ENCODE measurements at regions not wholly inside any gene's neighbourhood (a gene's known extent, or its start where the extent isn't known, plus 50 kb on each side); places are given as distances from the start of the nearest gene placed in this dataset.
"Not testable (repeated sequence)": the region's sequence is repeated elsewhere in the genome, so short reads cannot be mapped to it uniquely, and the experiment has no call there.

DNA sequence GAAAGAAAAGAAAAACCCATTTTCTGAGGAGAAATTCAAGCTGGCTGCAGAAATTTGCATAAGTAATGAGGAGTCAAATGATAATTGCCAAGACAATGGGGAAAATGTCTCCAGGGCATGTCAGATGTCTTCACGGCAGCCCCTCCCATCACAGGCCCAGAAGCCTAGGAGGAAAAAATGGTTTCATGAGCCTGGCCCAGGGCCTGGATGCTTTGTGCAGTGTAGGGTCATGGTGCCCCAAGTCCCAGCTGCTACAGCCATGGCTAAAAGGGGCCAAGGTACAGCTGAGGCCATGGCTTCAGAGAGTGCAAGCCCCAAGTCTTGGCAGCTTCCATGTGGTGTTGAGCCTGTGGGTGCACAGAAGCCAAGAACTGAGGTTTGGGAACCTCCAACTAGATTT lies 283.9 kb upstream of the PREP start:
- Mint-ChIP-seq H3K36me3 (ENCODE audit: low read depth) (peaks cover 20% of the 10 kb centered on the region), H3K9me3 (peaks cover 63% of the 10 kb centered on the region)
- H3K27me3 Mint-ChIP-seq (ENCODE audit: insufficient read depth); H3K4me3 Mint-ChIP-seq; H3K4me1 Mint-ChIP-seq (ENCODE audit: low read depth); DNase-seq (ENCODE audit: low spot score); H3K27ac Mint-ChIP-seq; intact Hi-C loops (cut with micrococcal nuclease): not testable (repeated sequence)

- Mint-ChIP-seq H3K27me3 (ENCODE audit: insufficient read depth) (peaks cover 2% of the 10 kb centered on the region), H3K4me1 (ENCODE audit: low read depth) (peaks cover 8% of the 10 kb centered on the region), H3K4me3 (no peak overlapping the region), H3K36me3 (ENCODE audit: low read depth) (peaks cover 16% of the 10 kb centered on the region), H3K9me3 (peaks cover 34% of the 10 kb centered on the region), H3K27ac (no peak overlapping the region)
- DNase-seq (ENCODE audit: low spot score): no peak
- intact Hi-C loops (cut with micrococcal nuclease): no loop called here
These were observed 278.2 kb upstream of the PREP start for GRCh38 chr6:105681061-105681460.

GRCh38 chr6:105680131-105680530 lies 277.2 kb upstream of the PREP start:
- H3K4me1 Mint-ChIP-seq (ENCODE audit: low read depth): peaks cover 8% of the 10 kb centered on the region
- H3K9me3 Mint-ChIP-seq: peaks cover 26% of the 10 kb centered on the region
- H3K27ac Mint-ChIP-seq: no peak overlapping the region
- DNase-seq (ENCODE audit: low spot score): no peak
- H3K36me3 Mint-ChIP-seq (ENCODE audit: low read depth): peaks cover 16% of the 10 kb centered on the region
- H3K27me3 Mint-ChIP-seq (ENCODE audit: insufficient read depth): peaks cover 2% of the 10 kb centered on the region
- intact Hi-C loops (cut with micrococcal nuclease): no loop called here
- no peak overlapping the region for H3K4me3 Mint-ChIP-seq

- H3K27me3 Mint-ChIP-seq (ENCODE audit: insufficient read depth): peaks cover 2% of the 10 kb centered on the region
- intact Hi-C loops (cut with micrococcal nuclease): no loop called here
- peaks cover 8% of the 10 kb centered on the region for H3K4me1 Mint-ChIP-seq (ENCODE audit: low read depth)
- peaks cover 27% of the 10 kb centered on the region for H3K9me3 Mint-ChIP-seq
- H3K36me3 Mint-ChIP-seq (ENCODE audit: low read depth): peaks cover 14% of the 10 kb centered on the region
- no peak overlapping the region for H3K27ac Mint-ChIP-seq
- no peak overlapping the region for H3K4me3 Mint-ChIP-seq
- no peak for DNase-seq (ENCODE audit: low spot score)
These were observed 275.6 kb upstream of the PREP start for GRCh38 chr6:105678516-105678915.

GRCh38 chr6:105677671-105678475 lies 275.0 kb upstream of the PREP start:
- H3K4me3 Mint-ChIP-seq: no peak overlapping the region
- DNase-seq (ENCODE audit: low spot score): no peak

GRCh38 chr6:105676857-105677256 lies 274.0 kb upstream of the PREP start:
- Mint-ChIP-seq H3K9me3 (peaks cover 32% of the 10 kb centered on the region), H3K27ac (no peak overlapping the region), H3K27me3 (ENCODE audit: insufficient read depth) (peaks cover 10% of the 10 kb centered on the region), H3K4me1 (ENCODE audit: low read depth) (peaks cover 16% of the 10 kb centered on the region), H3K36me3 (ENCODE audit: low read depth) (peaks cover 16% of the 10 kb centered on the region), H3K4me3 (no peak overlapping the region)
- DNase-seq (ENCODE audit: low spot score): no peak
- intact Hi-C loops (cut with micrococcal nuclease): no loop called here

More at GRCh38 chr6:105677671-105678475, 275.0 kb upstream of the PREP start:
- H3K4me1 Mint-ChIP-seq (ENCODE audit: low read depth): peaks cover 8% of the 10 kb centered on the region
- peaks cover 3% of the 10 kb centered on the region for H3K27me3 Mint-ChIP-seq (ENCODE audit: insufficient read depth)
- H3K9me3 Mint-ChIP-seq: peaks cover 27% of the 10 kb centered on the region
- peaks cover 14% of the 10 kb centered on the region for H3K36me3 Mint-ChIP-seq (ENCODE audit: low read depth)
- intact Hi-C loops (cut with micrococcal nuclease): no loop called here
- no peak overlapping the region for H3K27ac Mint-ChIP-seq

DNA sequence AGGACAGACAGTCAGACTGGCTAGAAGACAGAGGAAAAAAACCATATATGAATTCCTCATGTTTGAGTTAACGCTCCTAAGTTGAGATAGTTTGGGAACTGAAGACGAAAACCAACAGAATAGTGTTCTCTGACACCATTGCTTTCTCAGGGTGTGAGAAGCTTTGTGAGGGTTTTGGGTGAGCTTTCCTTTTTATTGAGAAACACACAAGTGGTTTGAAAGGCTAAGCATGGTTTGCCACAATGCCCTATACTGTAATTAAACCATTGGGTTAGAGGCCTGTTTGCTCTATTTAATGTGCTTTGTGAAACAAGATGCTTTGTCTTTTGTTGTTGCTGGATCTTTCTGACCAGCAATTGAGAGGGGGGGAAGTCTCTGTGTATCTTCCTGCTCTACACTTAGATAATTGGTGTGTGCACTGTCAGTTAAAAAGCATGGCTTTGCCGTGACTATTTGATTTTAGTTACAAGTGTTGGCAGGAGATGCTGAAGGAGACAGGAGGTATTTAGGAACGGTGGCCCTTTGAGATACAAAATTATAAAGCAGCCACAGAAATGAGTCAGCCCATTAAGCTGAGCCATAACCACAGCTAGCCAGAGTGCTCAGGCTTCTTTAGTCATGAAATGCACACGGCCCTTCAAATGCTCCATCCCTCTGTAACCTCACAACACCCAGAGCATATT lies 273.0 kb upstream of the PREP start:
- intact Hi-C loops (cut with micrococcal nuclease): no loop called here

DNA sequence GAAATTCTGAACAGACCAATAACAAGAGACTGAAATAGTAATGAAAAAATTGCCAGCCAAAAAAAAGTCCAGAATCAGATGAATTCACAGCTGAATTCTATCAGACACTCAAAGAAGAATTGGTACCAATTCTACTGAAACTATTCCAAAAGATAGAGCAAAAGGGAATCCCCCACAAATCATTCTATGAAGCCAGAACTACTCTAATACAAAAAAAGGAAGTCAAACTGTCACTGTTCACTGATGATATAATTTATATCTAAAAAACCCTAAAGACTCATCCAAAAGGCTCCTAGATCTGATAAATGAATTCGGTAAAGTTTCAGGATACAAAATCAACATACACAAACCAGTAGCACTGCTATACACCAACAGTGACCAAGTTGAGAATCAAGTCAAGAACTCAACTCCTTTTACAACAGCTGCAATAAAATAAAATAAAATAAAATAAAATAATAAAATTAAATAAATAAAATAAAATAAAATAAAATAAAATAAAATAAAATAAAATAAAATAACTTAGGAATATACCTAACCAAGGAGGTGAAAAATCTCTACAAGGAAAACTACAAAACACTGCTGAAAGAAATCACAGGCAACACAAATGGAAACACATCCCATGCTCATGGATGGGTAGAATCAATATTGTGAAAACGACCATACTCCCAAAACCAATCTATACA lies 270.1 kb upstream of the PREP start:
- H3K36me3 Mint-ChIP-seq (ENCODE audit: low read depth): peaks cover 20% of the 10 kb centered on the region
- peaks cover 14% of the 10 kb centered on the region for H3K27me3 Mint-ChIP-seq (ENCODE audit: insufficient read depth)
- peaks cover 14% of the 10 kb centered on the region for H3K4me1 Mint-ChIP-seq (ENCODE audit: low read depth)
- intact Hi-C loops (cut with micrococcal nuclease); H3K4me3 Mint-ChIP-seq; DNase-seq (ENCODE audit: low spot score); H3K27ac Mint-ChIP-seq: not testable (repeated sequence)
- peaks cover 46% of the 10 kb centered on the region for H3K9me3 Mint-ChIP-seq

More for the DNA sequence above, 273.0 kb upstream of the PREP start:
- Mint-ChIP-seq H3K27ac (no peak overlapping the region), H3K4me3 (no peak overlapping the region), H3K27me3 (ENCODE audit: insufficient read depth) (peaks cover 13% of the 10 kb centered on the region), H3K4me1 (ENCODE audit: low read depth) (peaks cover 17% of the 10 kb centered on the region), H3K9me3 (peaks cover 31% of the 10 kb centered on the region), H3K36me3 (ENCODE audit: low read depth) (peaks cover 13% of the 10 kb centered on the region)
- DNase-seq (ENCODE audit: low spot score): no peak

DNA sequence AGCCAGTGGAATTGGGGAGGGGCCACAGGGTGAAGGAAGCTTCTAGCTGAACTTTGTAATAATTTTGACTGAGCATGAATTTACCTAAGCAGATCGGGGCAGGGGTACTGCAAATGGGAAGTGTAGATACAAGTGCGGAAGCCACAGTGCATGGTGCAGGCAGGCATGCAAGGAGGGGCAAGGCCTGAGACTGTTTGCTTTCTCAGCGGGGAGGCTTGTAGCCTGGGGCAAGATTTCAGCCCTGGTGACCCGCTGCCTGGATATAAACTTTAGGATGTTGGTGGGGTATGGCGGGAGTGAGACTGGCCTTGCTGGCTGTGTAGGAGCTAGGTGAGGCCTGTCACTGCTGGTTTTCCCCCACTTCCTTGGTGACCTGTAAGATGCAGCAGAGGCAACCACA lies 266.4 kb upstream of the PREP start:
- Mint-ChIP-seq H3K4me3 (no peak overlapping the region), H3K9me3 (peaks cover 53% of the 10 kb centered on the region), H3K27ac (no peak overlapping the region), H3K36me3 (ENCODE audit: low read depth) (peaks cover 21% of the 10 kb centered on the region), H3K27me3 (ENCODE audit: insufficient read depth) (peaks cover 16% of the 10 kb centered on the region), H3K4me1 (ENCODE audit: low read depth) (peaks cover 14% of the 10 kb centered on the region)
- no peak for DNase-seq (ENCODE audit: low spot score)
- intact Hi-C loops (cut with micrococcal nuclease): no loop called here

DNA sequence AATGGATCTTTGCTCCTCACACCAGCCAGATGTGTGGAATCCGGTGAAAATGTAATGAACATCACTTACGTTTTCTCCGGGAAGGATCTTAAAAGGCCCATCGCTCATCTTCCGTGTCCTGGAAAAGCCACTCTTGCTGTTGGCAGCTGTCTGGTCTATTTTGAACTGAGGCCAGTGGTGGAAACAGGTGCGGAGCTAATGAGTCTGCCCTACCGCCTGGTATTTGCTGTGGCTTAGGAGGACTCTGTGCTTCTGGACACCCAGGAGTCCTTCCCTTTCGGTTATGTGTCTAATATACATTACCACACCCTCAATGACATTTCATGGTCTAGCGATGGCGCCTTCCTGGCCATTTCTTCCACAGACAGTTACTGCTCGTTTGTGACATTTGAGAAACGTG lies 264.2 kb upstream of the PREP start:
- no peak for DNase-seq (ENCODE audit: low spot score)
- intact Hi-C loops (cut with micrococcal nuclease): no loop called here
- Mint-ChIP-seq H3K27me3 (ENCODE audit: insufficient read depth) (peaks cover 8% of the 10 kb centered on the region), H3K36me3 (ENCODE audit: low read depth) (peaks cover 13% of the 10 kb centered on the region), H3K4me3 (no peak overlapping the region), H3K27ac (no peak overlapping the region), H3K9me3 (peaks cover 38% of the 10 kb centered on the region), H3K4me1 (ENCODE audit: low read depth) (peaks cover 6% of the 10 kb centered on the region)

- DNase-seq (ENCODE audit: low spot score): no peak
- no peak overlapping the region for H3K4me3 Mint-ChIP-seq
- H3K4me1 Mint-ChIP-seq (ENCODE audit: low read depth): no peaks in the 10 kb centered on the region
- H3K9me3 Mint-ChIP-seq: peaks cover 26% of the 10 kb centered on the region
- no peak overlapping the region for H3K27ac Mint-ChIP-seq
- H3K36me3 Mint-ChIP-seq (ENCODE audit: low read depth): peaks cover 10% of the 10 kb centered on the region
- intact Hi-C loops (cut with micrococcal nuclease): no loop called here
- H3K27me3 Mint-ChIP-seq (ENCODE audit: insufficient read depth): peaks cover 3% of the 10 kb centered on the region
These were observed 262.0 kb upstream of the PREP start for GRCh38 chr6:105664931-105665330.

- Mint-ChIP-seq H3K4me1 (ENCODE audit: low read depth) (peaks cover 43% of the 10 kb centered on the region), H3K9me3 (peaks cover 11% of the 10 kb centered on the region), H3K4me3 (no peak overlapping the region), H3K27me3 (ENCODE audit: insufficient read depth) (no peaks in the 10 kb centered on the region), H3K27ac (peak overlapping the region; percentile 19), H3K36me3 (ENCODE audit: low read depth) (peaks cover 7% of the 10 kb centered on the region)
- intact Hi-C loops (cut with micrococcal nuclease): no loop called here
- no peak for DNase-seq (ENCODE audit: low spot score)
These were observed 249.1 kb upstream of the PREP start for GRCh38 chr6:105651969-105652368.

DNA sequence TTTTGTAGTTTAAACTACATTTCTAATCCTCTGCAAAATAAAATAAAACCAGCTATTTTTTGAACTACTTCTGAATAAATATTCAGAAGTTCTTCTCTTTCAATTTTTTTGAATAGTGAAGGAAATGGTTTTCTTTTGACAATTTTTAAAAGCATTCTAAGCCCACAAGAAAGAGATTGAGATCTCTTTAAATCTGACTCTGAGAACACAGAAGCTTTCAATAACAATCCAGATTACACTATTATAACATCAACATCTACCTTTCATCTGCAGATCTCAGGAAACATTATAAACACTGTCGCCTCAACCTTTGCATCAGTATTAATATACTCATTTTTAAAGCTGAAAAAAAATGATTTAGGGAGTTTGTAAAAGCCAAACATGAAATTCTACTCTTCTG lies 247.5 kb upstream of the PREP start:
- no peak for DNase-seq (ENCODE audit: low spot score)
- Mint-ChIP-seq H3K4me3 (no peak overlapping the region), H3K27ac (no peak overlapping the region), H3K36me3 (ENCODE audit: low read depth) (peaks cover 5% of the 10 kb centered on the region), H3K27me3 (ENCODE audit: insufficient read depth) (no peaks in the 10 kb centered on the region), H3K9me3 (peaks cover 6% of the 10 kb centered on the region), H3K4me1 (ENCODE audit: low read depth) (peaks cover 58% of the 10 kb centered on the region)
- intact Hi-C loops (cut with micrococcal nuclease): no loop called here
